GM21576 (cell line): ENCODE measurements at regions not wholly inside any gene's neighbourhood (a gene's known extent, or its start where the extent isn't known, plus 50 kb on each side); places are given as distances from the start of the nearest gene placed in this dataset.

Experiments used
- ATAC-seq: cut with Tn5 transposase; IDR thresholded peaks from one replicate; pipeline ENCODE4 v1.9.1; 2021; ENCODE audit warnings: mild to moderate bottlenecking, moderate library complexity; ENCODE audit not compliant: unreplicated experiment

DNA sequence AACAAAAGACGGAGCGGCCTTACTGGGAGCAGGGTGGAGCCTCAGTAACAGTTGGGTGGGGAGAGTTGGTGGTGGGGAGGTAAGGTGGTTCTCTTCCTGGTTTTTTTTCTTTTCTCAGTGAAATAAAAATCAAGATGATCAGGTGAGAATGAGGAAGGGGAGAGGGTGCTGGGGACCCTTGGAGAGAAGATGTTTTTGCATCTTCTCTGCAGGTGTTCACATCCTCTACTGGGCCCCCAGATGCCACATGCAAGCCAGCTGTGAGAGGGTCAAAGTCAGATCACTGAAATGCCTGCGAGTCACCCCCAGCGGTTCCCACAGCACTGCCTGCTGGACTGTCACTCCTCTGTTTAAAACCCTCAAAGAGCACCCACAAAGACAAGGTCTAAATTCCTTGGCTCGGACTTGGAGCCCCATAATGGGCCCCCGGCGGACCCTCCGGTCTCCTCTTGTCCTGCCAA is 69.8 kb upstream of the FHL2 start:
- no peak for ATAC-seq

DNA sequence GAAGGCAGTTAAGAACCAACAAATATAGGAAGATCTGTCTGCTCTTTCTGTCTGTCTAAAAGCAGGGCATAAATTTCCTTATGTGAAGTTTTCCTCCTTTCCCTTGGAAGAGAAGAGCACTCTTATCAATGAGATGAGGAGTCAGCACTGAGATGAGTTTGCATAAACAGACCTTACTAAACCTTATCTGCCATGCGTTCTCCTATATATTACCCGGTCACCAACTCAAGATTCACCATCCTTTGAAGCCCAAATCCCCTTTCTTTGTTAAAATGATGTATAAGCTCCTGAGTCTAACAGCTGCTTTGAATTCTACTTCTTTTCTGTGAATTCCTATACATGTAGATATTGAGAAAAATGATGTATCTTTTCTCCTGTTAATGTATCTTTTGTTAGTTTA is 65.5 kb upstream of the FHL2 start:
- ATAC-seq: no peak

DNA sequence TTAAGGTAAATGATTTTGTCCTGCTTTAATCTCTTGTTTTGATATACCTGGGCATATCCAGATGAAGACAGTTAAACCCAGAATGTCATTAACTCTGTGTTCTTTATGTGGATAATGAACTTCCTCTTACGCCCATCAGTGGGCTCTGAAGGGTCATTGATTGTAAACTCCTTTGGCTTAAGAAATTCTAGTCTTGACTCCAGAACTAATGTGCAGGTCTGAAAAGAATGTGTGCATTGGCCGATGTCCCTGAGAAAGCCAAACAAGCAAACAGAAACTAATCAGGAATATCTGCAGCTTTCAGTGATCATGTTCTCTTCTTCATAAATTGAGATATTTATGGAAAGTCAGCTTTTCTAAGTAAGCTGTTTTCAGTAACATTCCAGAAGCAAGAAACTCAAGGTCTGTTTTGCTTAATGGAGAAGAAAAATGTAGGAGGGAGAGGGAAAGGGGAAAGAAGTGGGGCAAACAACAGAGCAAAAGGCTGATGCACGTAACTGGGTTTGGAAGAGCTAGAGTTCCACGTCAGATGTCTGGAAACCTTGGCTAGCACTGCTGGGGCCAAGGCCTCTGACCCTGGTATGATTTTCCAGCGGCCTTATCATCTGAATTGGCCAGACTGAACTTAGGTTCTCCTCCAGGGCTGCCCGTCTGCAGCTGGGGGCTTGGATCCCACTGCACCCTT is 61.3 kb upstream of the FHL2 start:
- no peak for ATAC-seq

- no peak for ATAC-seq
These were observed 59.2 kb upstream of the FHL2 start for GRCh38 chr2:105458076-105458475.

DNA sequence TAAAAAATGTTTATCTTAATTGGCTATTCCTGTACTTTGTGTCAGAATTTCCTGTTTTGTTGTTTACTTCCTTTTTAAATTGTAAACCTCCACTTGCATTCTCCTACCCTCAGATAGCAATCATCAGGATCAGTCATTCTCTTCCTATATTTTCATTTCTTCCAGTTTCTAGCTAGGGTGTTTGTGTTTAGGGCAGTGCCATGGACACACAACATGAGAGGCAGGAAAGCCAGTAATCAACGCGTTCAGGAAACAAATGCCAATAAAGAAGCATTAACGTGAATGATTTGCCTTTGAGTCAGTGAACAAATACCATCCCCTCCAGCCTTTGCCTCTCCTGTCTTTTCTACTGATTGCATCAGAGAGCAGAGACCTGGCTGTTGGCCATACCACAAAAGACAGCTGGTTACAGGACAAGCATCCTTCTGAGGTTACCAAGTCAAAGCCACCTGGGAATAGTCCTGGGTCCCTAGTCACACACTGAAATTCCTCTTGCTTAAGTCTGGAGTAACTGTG is 56.7 kb upstream of the FHL2 start:
- no peak for ATAC-seq

DNA sequence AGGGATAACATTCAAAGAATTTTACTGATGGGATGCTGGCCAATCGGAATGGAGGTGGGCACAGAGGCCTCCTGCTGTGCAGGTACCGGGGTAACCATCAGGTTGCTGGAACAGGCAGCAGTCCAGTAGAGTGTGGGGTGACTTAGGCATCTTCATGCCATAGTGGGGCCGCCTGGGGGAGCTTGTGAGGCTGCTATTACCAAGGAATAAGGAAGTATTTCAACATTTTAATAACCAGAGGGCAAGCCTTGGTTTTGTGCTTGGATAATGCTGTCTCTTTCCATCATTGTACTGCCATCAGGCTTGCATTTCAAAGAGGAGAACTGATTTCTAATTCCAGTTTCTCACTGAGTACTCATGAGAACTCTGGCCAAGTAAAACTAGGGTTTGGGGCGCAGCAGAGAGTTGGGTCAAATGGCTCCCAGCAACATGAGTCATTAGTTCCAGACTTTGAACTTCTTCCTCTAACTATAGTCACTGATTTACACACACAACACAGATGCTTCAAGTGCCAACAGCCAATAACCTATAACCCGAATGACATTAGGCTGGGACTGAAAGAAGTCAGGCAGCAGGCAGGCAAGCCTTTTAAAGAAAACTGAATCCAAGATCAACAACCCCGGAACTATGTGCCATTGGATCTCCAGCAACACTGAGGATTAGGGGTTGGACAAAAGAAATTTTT is 56.1 kb upstream of the FHL2 start:
- no peak for ATAC-seq

GRCh38 chr2:105451571-105452166 is 52.8 kb upstream of the FHL2 start:
- no peak for ATAC-seq

- ATAC-seq: no peak
These were observed 51.6 kb upstream of the FHL2 start for GRCh38 chr2:105450471-105450870.

DNA sequence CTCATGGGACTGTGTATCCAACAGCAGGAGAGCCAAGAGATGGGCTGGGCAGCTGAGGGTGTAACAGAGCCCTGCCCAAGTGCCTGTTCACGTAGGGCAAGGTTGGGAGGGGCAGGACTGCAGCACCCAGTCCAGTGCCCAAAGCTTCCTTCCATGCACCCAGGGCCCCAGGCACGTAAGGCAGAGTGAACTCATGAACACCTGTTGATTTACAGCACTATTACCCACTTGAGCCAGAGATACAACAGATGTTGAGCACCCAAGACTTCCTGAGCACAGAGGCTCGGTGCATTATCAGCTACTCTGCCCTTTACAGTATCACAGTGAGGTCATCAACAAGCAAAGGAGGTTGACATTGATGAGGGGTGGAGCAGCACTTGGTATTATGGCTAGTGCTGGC is 50.2 kb upstream of the FHL2 start:
- no peak for ATAC-seq
